HuH-7 (cell line): ENCODE measurements at regions not wholly inside any gene's neighbourhood (a gene's known extent, or its start where the extent isn't known, plus 50 kb on each side); places are given as distances from the start of the nearest gene placed in this dataset.
"Not testable (repeated sequence)": the region's sequence is repeated elsewhere in the genome, so short reads cannot be mapped to it uniquely, and the experiment has no call there.

ENCODE experiments used
- DNase-seq: peaks from one replicate; pipeline ENCODE4 v3.0.0; 2011; ENCODE audit warnings: low spot score

GRCh38 chr2:53493210-53493609 is 274.4 kb upstream of the CHAC2 start:
- DNase-seq: no peak

GRCh38 chr2:53490659-53491058 is 276.9 kb upstream of the CHAC2 start:
- no peak for DNase-seq

GRCh38 chr2:53486185-53486899 is 281.3 kb upstream of the CHAC2 start:
- not testable (repeated sequence) for DNase-seq

- DNase-seq: no peak
Measured at GRCh38 chr2:53485021-53485728, 282.4 kb upstream of the CHAC2 start.

- DNase-seq: no peak
Measured at GRCh38 chr2:53484531-53484930, 283.1 kb upstream of the CHAC2 start.

- DNase-seq: no peak
Measured at GRCh38 chr2:53477517-53477916, 290.1 kb upstream of the CHAC2 start.

- DNase-seq: no peak
Measured at GRCh38 chr2:53476834-53477233, 290.8 kb upstream of the CHAC2 start.

GRCh38 chr2:53475766-53476165 is 291.8 kb upstream of the CHAC2 start:
- DNase-seq: no peak

GRCh38 chr2:53475321-53475720 is 292.3 kb upstream of the CHAC2 start:
- DNase-seq: no peak

GRCh38 chr2:53474914-53475313 is 292.7 kb upstream of the CHAC2 start:
- DNase-seq: no peak

GRCh38 chr2:53473775-53474311 is 293.8 kb upstream of the CHAC2 start:
- no peak for DNase-seq

GRCh38 chr2:53473236-53473635 is 294.4 kb upstream of the CHAC2 start:
- DNase-seq: no peak

- DNase-seq: no peak
Measured at GRCh38 chr2:53467467-53468180, 300.0 kb upstream of the CHAC2 start.

GRCh38 chr2:53463806-53464726 is 303.5 kb upstream of the CHAC2 start:
- DNase-seq: no peak

- DNase-seq: no peak
Measured at GRCh38 chr2:53460937-53461336, 306.7 kb upstream of the CHAC2 start.

- DNase-seq: no peak
Measured at GRCh38 chr2:53460347-53460746, 307.3 kb upstream of the CHAC2 start.

- DNase-seq: no peak
Measured at GRCh38 chr2:53455094-53455493, 312.5 kb upstream of the CHAC2 start.

- DNase-seq: no peak
Measured at GRCh38 chr2:53452957-53453748, 314.5 kb upstream of the CHAC2 start.

GRCh38 chr2:53452400-53452799 is 315.2 kb upstream of the CHAC2 start:
- no peak for DNase-seq

GRCh38 chr2:53450923-53451322 is 316.7 kb upstream of the CHAC2 start:
- DNase-seq: no peak

GRCh38 chr2:53448591-53448990 is 319.0 kb upstream of the CHAC2 start:
- no peak for DNase-seq
